ENCODE measurements at regions not wholly inside any gene's neighbourhood (a gene's known extent, or its start where the extent isn't known, plus 50 kb on each side); places are given as distances from the start of the nearest gene placed in this dataset.

DNA sequence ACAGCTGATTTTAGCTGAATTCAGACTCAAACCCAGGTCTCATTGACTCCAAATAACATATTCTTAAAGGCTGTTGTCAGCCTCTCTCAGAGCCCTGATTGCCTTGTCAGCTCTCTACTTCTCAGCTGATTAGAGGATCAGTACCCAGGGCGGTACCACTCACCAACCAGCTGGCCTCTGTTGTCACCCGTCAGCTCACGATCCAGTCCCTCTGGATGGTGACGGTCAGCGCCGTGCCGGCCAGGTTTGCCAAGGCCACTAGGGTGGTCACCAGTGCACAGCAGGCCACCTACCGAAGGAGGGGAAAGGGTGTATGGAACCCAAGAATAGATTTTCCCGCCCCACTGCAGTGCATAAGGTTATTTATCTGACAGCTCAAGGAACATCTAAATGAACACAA is 52.3 kb upstream of the TOMM7 start:
- no peak overlapping the region for H3K4me3 Mint-ChIP-seq
- no peak for TF ChIP-seq CTCF (conservative IDR thresholded peaks at IDR 0.05)

More for the DNA sequence above, 52.3 kb upstream of the TOMM7 start:
- H3K23me2 ChIP-seq (ENCODE audit: insufficient read length, low read depth, low read length, poor library complexity, severe bottlenecking), result no peaks in the 10 kb centered on the region
- H3K79me2 ChIP-seq (ENCODE audit: insufficient read depth, low read length), result no peaks in the 10 kb centered on the region
- H4K8ac ChIP-seq (replicated peaks; ENCODE audit: insufficient read length, low read depth, low read length), result no peak overlapping the region
- H4K20me1 ChIP-seq (ENCODE audit: control insufficient read depth, insufficient read depth, insufficient read length), result no peaks in the 10 kb centered on the region
- H2BK120ac ChIP-seq (ENCODE audit: low read depth, low read length, poor library complexity, severe bottlenecking), result no peak overlapping the region
- H3K4me1 ChIP-seq (ENCODE audit: insufficient read depth, low read length), result no peaks in the 10 kb centered on the region; the same call in 1 of the 2 replicates
- no peak for DNase-seq
- no peak overlapping the region for H2AFZ ChIP-seq (ENCODE audit: low read length)
- H3K4ac ChIP-seq (ENCODE audit: low read depth, low read length), result no peak overlapping the region
- no peak overlapping the region for H2AK5ac ChIP-seq (ENCODE audit: insufficient read length, low read length)
- H2BK20ac ChIP-seq (ENCODE audit: low read depth, low read length, poor library complexity, severe bottlenecking), result no peak overlapping the region
- no CpG with 5 or more reads among the region's 9 CpGs for WGBS (ENCODE audit: extremely low coverage, insufficient read length, low lambda C conversion rate)
- no peak overlapping the region for H3K14ac ChIP-seq (ENCODE audit: insufficient read depth, low read length)
- H3K9me3 ChIP-seq (ENCODE audit: control insufficient read depth, low read depth, low read length), result no peaks in the 10 kb centered on the region
- Mint-ChIP-seq H3K4me1 (peaks cover 15 to 26% of the 10 kb centered on the region in 2 experiments), H3K27me3 (ENCODE audit: low read depth) (no peaks in the 10 kb centered on the region), H3K27ac (no peak overlapping the region), H3K9me3 (no peaks in the 10 kb centered on the region), H3K36me3 (ENCODE audit: insufficient read depth in 1 of 3, low read depth in 3 of 3) (peaks cover 2 to 6% (median 4%) of the 10 kb centered on the region in 3 experiments; a peak in 3 of 7 replicates)
- no peak overlapping the region for H3K4me2 ChIP-seq (ENCODE audit: insufficient read depth, insufficient read length, low read length)
- no peak overlapping the region for H4K5ac ChIP-seq (ENCODE audit: insufficient read length, low read depth, low read length)
- no peak overlapping the region for H2BK12ac ChIP-seq (ENCODE audit: insufficient read length, low read depth, low read length)
- H3K27me3 ChIP-seq (ENCODE audit: insufficient read depth, low read length), result no peaks in the 10 kb centered on the region
- no peak overlapping the region for H2BK15ac ChIP-seq (ENCODE audit: low read depth, low read length)
- H3K9ac ChIP-seq (ENCODE audit: extremely low read depth, insufficient read length, low read length), result no peak overlapping the region
- H3K23ac ChIP-seq (ENCODE audit: insufficient read length, low read depth, low read length), result no peak overlapping the region
- H3K27ac ChIP-seq (ENCODE audit: insufficient read length, low read depth, low read length), result no peak overlapping the region
- H4K91ac ChIP-seq (ENCODE audit: insufficient read length, low read depth, low read length), result no peak overlapping the region
- H3K56ac ChIP-seq (ENCODE audit: insufficient read length, low read depth, low read length), result no peak overlapping the region
- no peaks in the 10 kb centered on the region for H3K79me1 ChIP-seq (ENCODE audit: insufficient read depth, low read depth, low read length, poor library complexity, severe bottlenecking)
- H3T11ph ChIP-seq (ENCODE audit: low read length), result no peak overlapping the region
- H2BK5ac ChIP-seq (ENCODE audit: insufficient read length, low read length), result no peak overlapping the region
- no peak overlapping the region for H3K18ac ChIP-seq (ENCODE audit: insufficient read length, low read depth, low read length)
